HuH-7 (cell line): ENCODE measurements at regions not wholly inside any gene's neighbourhood (a gene's known extent, or its start where the extent isn't known, plus 50 kb on each side); places are given as distances from the start of the nearest gene placed in this dataset.
"Not testable (repeated sequence)": the region's sequence is repeated elsewhere in the genome, so short reads cannot be mapped to it uniquely, and the experiment has no call there.

Experiments used
- DNase-seq: peaks from one replicate; pipeline ENCODE4 v3.0.0; 2011; ENCODE audit warnings: low spot score

GRCh38 chr20:36082315-36082915, 72.1 kb upstream of the EPB41L1 start:
- no peak for DNase-seq

GRCh38 chr20:36083200-36083599, 71.3 kb upstream of the EPB41L1 start:
- DNase-seq, result not testable (repeated sequence)

- DNase-seq, result no peak
Measured at GRCh38 chr20:36084356-36084755, 70.2 kb upstream of the EPB41L1 start.

- DNase-seq, result no peak
Measured at GRCh38 chr20:36084897-36085613, 69.5 kb upstream of the EPB41L1 start.

GRCh38 chr20:36085686-36086267, 68.8 kb upstream of the EPB41L1 start:
- DNase-seq, result peak; percentile 66

GRCh38 chr20:36086767-36087166, 67.8 kb upstream of the EPB41L1 start:
- DNase-seq, result no peak

GRCh38 chr20:36090223-36090622, 64.3 kb upstream of the EPB41L1 start:
- DNase-seq, result no peak

- DNase-seq, result no peak
Measured at GRCh38 chr20:36091561-36092397, 62.8 kb upstream of the EPB41L1 start.

GRCh38 chr20:36092398-36093024, 62.0 kb upstream of the EPB41L1 start:
- peak; percentile 46 for DNase-seq

- no peak for DNase-seq
Measured at GRCh38 chr20:36093025-36093803, 61.3 kb upstream of the EPB41L1 start.

- DNase-seq, result no peak
Measured at GRCh38 chr20:36093804-36094145, 60.8 kb upstream of the EPB41L1 start.

- no peak for DNase-seq
Measured at GRCh38 chr20:36094497-36094896, 60.0 kb upstream of the EPB41L1 start.

- DNase-seq, result no peak
Measured at GRCh38 chr20:36096435-36096834, 58.1 kb upstream of the EPB41L1 start.

- DNase-seq, result no peak
Measured at GRCh38 chr20:36097337-36098151, 57.0 kb upstream of the EPB41L1 start.

GRCh38 chr20:36098364-36098763, 56.2 kb upstream of the EPB41L1 start:
- no peak for DNase-seq

- no peak for DNase-seq
Measured at GRCh38 chr20:36099106-36099505, 55.4 kb upstream of the EPB41L1 start.

GRCh38 chr20:36101192-36101591, 53.3 kb upstream of the EPB41L1 start:
- no peak for DNase-seq

- no peak for DNase-seq
Measured at GRCh38 chr20:36102306-36102705, 52.2 kb upstream of the EPB41L1 start.

GRCh38 chr20:36102809-36103596, 51.5 kb upstream of the EPB41L1 start:
- peak; percentile 42 for DNase-seq

- DNase-seq, result no peak
Measured at GRCh38 chr20:36104244-36104643, 50.3 kb upstream of the EPB41L1 start.
